SK-N-SH (cell line): ENCODE measurements at regions not wholly inside any gene's neighbourhood (a gene's known extent, or its start where the extent isn't known, plus 50 kb on each side); places are given as distances from the start of the nearest gene placed in this dataset.

Experiments used
- CTCF ChIA-PET: fragments of 300-600, 350-600 bp; formaldehyde crosslinking; extraction: SDS; loops from one replicate; lab custom pipeline; 2021; lab: Yijun Ruan, JAX
- POLR2A ChIA-PET: fragments of 350-600 bp; sonication (Branson Sonifier 250); formaldehyde crosslinking; extraction: SDS; loops from one replicate; lab custom pipeline; 2020; ENCODE audit warnings: antibody characterized with exemption, inconsistent platforms; lab: Yijun Ruan, JAX
- DNase-seq: peaks from one replicate; pipeline ENCODE4 v3.0.0; 2012
- H2AFZ ChIP-seq: fragments of 200-600 bp; sonication (generic); 2 replicates; pipeline ENCODE4 v1.8.1; 2016; ENCODE audit warnings: antibody characterized with exemption, mild to moderate bottlenecking, low read depth
- H3F3A ChIP-seq: fragments of 200-600 bp; sonication (generic); replicated peaks from 2 replicates; pipeline ENCODE3; 2016; ENCODE audit warnings: antibody characterized with exemption, mild to moderate bottlenecking; ENCODE audit not compliant: insufficient read depth
- H3K27ac ChIP-seq, 2 experiments: fragments of 200-500 bp in 1 of 2; fragments of 200-600 bp in 1 of 2; sonication (Bioruptor generic) in 1 of 2; sonication (generic), shearing (Covaris generic) in 1 of 2; 2 replicates each; pipeline versions ENCODE4 v1.5.1 to v1.6.1; 2014 to 2016; ENCODE audit warnings: low read depth in 2 of 2, inconsistent platforms in 1 of 2, low read length in 1 of 2, mild to moderate bottlenecking in 1 of 2, mixed read lengths in 1 of 2
- H3K27me3 ChIP-seq: fragments of 200-600 bp; sonication (generic), shearing (Covaris generic); 2 replicates; pipeline ENCODE4 v1.6.1; 2016; ENCODE audit warnings: mixed run types; ENCODE audit not compliant: insufficient read depth
- H3K36me3 ChIP-seq, 2 experiments: fragments of 200-500 bp in 1 of 2; fragments of 200-600 bp in 1 of 2; sonication (Bioruptor generic) in 1 of 2; sonication (generic) in 1 of 2; replicated peaks in 1 of 2; 2 replicates each; pipeline versions ENCODE3 to v1.5.1; 2014 to 2016; ENCODE audit warnings: low read length in 1 of 2, mild to moderate bottlenecking in 1 of 2; ENCODE audit not compliant: insufficient read depth in 2 of 2, control insufficient read depth in 1 of 2
- H3K4me1 ChIP-seq, 2 experiments: fragments of 200-500 bp in 1 of 2; fragments of 200-600 bp in 1 of 2; sonication (Bioruptor generic) in 1 of 2; sonication (generic), shearing (Covaris generic) in 1 of 2; 2 replicates each; pipeline versions ENCODE4 v1.5.1 to v1.6.1; 2014 to 2016; ENCODE audit warnings: low read depth in 1 of 2, low read length in 1 of 2, mixed run types in 1 of 2; ENCODE audit not compliant: insufficient read depth in 2 of 2, control insufficient read depth in 1 of 2
- H3K4me2 ChIP-seq: fragments of 200-600 bp; sonication (generic), shearing (Covaris generic); 2 replicates; pipeline ENCODE4 v1.6.1; 2017; ENCODE audit warnings: mixed run types
- H3K4me3 ChIP-seq, 2 experiments: fragments of 200-500 bp in 1 of 2; fragments of 200-600 bp in 1 of 2; sonication (Bioruptor generic) in 1 of 2; sonication (generic), shearing (Covaris generic) in 1 of 2; 2 replicates each; pipeline versions ENCODE4 v1.5.1 to v1.8.1; 2014 to 2016; ENCODE audit warnings: low read depth in 2 of 2, inconsistent platforms in 1 of 2, low read length in 1 of 2, mild to moderate bottlenecking in 1 of 2, mixed read lengths in 1 of 2, moderate library complexity in 1 of 2
- H3K79me2 ChIP-seq: fragments of 200-600 bp; sonication (generic); 2 replicates; pipeline ENCODE4 v1.8.1; 2017; ENCODE audit warnings: mild to moderate bottlenecking; ENCODE audit not compliant: insufficient read depth
- H3K9ac ChIP-seq: fragments of 200-600 bp; sonication (generic); 2 replicates; pipeline ENCODE4 v1.6.1; 2017; ENCODE audit warnings: mixed run types
- H3K9me2 ChIP-seq: fragments of 200-600 bp; sonication (generic); 2 replicates; pipeline ENCODE4 v1.6.1; 2017; ENCODE audit warnings: mixed run types
- H3K9me3 ChIP-seq: fragments of 200-600 bp; sonication (generic); 2 replicates; pipeline ENCODE4 v1.6.1; 2017; ENCODE audit warnings: mixed run types, mild to moderate bottlenecking, moderate library complexity
- H4K20me1 ChIP-seq: fragments of 200-600 bp; sonication (generic); 2 replicates; pipeline ENCODE4 v1.6.1; 2017; ENCODE audit warnings: mild to moderate bottlenecking, mixed run types; ENCODE audit not compliant: insufficient read depth
- CTCF ChIP-seq: fragments of 200-600 bp; sonication (generic); IDR thresholded peaks from 2 replicates; pipeline ENCODE4 v1.6.1; 2017; ENCODE audit warnings: antibody characterized with exemption, mild to moderate bottlenecking, moderate library complexity
- ELF1 ChIP-seq: IDR thresholded peaks from 2 replicates; pipeline ENCODE4 v1.4.0; 2012
- FOSL2 ChIP-seq: IDR thresholded peaks from 2 replicates; pipeline ENCODE4 v1.4.0; 2012; ENCODE audit warnings: low read depth, mild to moderate bottlenecking, moderate library complexity, borderline replicate concordance
- FOXJ3 ChIP-seq: sonication (generic); formaldehyde crosslinking; IDR thresholded peaks from 2 replicates; pipeline ENCODE4 v1.5.1; 2020; ENCODE audit warnings: mild to moderate bottlenecking, missing genetic modification reagents
- GABPA ChIP-seq: IDR thresholded peaks from 2 replicates; pipeline ENCODE4 v1.4.0; 2012; ENCODE audit warnings: low read depth, mild to moderate bottlenecking
- GATA2 ChIP-seq: sonication (generic); formaldehyde crosslinking; IDR thresholded peaks from 2 replicates; pipeline ENCODE4 v1.5.0; 2020; ENCODE audit warnings: mild to moderate bottlenecking, missing genetic modification reagents
- MAX ChIP-seq: IDR thresholded peaks from 2 replicates; pipeline ENCODE4 v1.4.0; 2012; ENCODE audit warnings: low read depth
- MXI1 ChIP-seq: IDR thresholded peaks from 2 replicates; pipeline ENCODE4 v1.6.1; 2012; ENCODE audit warnings: mild to moderate bottlenecking, low read depth, low read length, improper control_type of control experiment
- NFIC ChIP-seq: IDR thresholded peaks from 2 replicates; pipeline ENCODE4 v1.4.0; 2012; ENCODE audit warnings: borderline replicate concordance
- NRF1 ChIP-seq: IDR thresholded peaks from 2 replicates; pipeline ENCODE4 v1.6.1; 2012; ENCODE audit warnings: low read depth, mild to moderate bottlenecking, low read length
- RCOR1 ChIP-seq: fragments of 150-350 bp; IDR thresholded peaks from 2 replicates; pipeline ENCODE4 v1.6.1; 2017; ENCODE audit warnings: antibody characterized with exemption, low read length
- RFX5 ChIP-seq: IDR thresholded peaks from 2 replicates; pipeline ENCODE4 v1.6.1; 2012; ENCODE audit warnings: mild to moderate bottlenecking, improper control_type of control experiment, low read length
- RXRA ChIP-seq: IDR thresholded peaks from 2 replicates; pipeline ENCODE4 v1.4.0; 2012; ENCODE audit warnings: low read depth, mild to moderate bottlenecking, borderline replicate concordance
- SIN3A ChIP-seq: IDR thresholded peaks from 2 replicates; pipeline ENCODE4 v1.6.1; 2012; ENCODE audit warnings: low read depth, mild to moderate bottlenecking, low read length, moderate library complexity, borderline replicate concordance
- TAF1 ChIP-seq: IDR thresholded peaks from 2 replicates; pipeline ENCODE4 v1.6.1; 2012; ENCODE audit warnings: low read depth, mild to moderate bottlenecking, low read length, moderate library complexity, borderline replicate concordance
- TEAD4 ChIP-seq: IDR thresholded peaks from 2 replicates; pipeline ENCODE4 v1.4.0; 2012; ENCODE audit warnings: mild to moderate bottlenecking, borderline replicate concordance; ENCODE audit not compliant: insufficient read depth
- WGBS: methylation state at CpG from one replicate; pipeline ENCODE4 v1.1.6; 2017; ENCODE audit warnings: low lambda C conversion rate; 5-methylcytosine and 5-hydroxymethylcytosine counted together
- TF ChIP-seq, protein P1 (sequence below): fragments of 150-350 bp; IDR thresholded peaks from 2 replicates; pipeline ENCODE4 v1.6.1; 2017; ENCODE audit warnings: antibody characterized with exemption, low read length, low read depth, borderline replicate concordance

GRCh38 chr2:187934692-187935091 lies 357.0 kb upstream of the GULP1 start:
- Histone ChIP-seq H3K79me2 (no peaks in the 10 kb centered on the region), H3K27ac (no peak overlapping the region), H3K4me2 (no peak overlapping the region), H3K27me3 (no peaks in the 10 kb centered on the region), H3K36me3 (no peaks in the 10 kb centered on the region), H3K9me2 (no peaks in the 10 kb centered on the region), H4K20me1 (no peaks in the 10 kb centered on the region), H2AFZ (no peak overlapping the region), H3K4me3 (no peak overlapping the region), H3K9ac (no peak overlapping the region), H3F3A (no peaks in the 10 kb centered on the region), H3K4me1 (no peaks in the 10 kb centered on the region), H3K9me3 (no peaks in the 10 kb centered on the region)
- TF ChIP-seq SIN3A, result no peak
- TF ChIP-seq NFIC, result no peak
- no peak for TF ChIP-seq RFX5
- TF ChIP-seq GABPA, result no peak
- TF ChIP-seq CTCF, result no peak
- no peak for TF ChIP-seq MXI1
- TF ChIP-seq, protein P1, sequence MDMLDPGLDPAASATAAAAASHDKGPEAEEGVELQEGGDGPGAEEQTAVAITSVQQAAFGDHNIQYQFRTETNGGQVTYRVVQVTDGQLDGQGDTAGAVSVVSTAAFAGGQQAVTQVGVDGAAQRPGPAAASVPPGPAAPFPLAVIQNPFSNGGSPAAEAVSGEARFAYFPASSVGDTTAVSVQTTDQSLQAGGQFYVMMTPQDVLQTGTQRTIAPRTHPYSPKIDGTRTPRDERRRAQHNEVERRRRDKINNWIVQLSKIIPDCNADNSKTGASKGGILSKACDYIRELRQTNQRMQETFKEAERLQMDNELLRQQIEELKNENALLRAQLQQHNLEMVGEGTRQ, result no peak
- no peak for TF ChIP-seq ELF1
- no peak for TF ChIP-seq TAF1
- ChIA-PET CTCF (interaction anchor here (1.0 kb wide), 1 partner anchor 45 kb away, joined by 3 read pairs; no protein-coding TSS in a partner anchor), POLR2A (no interaction called here)
- DNase-seq, result no peak
- 84% methylated on average over 4 of the region's 4 CpGs for WGBS

DNA sequence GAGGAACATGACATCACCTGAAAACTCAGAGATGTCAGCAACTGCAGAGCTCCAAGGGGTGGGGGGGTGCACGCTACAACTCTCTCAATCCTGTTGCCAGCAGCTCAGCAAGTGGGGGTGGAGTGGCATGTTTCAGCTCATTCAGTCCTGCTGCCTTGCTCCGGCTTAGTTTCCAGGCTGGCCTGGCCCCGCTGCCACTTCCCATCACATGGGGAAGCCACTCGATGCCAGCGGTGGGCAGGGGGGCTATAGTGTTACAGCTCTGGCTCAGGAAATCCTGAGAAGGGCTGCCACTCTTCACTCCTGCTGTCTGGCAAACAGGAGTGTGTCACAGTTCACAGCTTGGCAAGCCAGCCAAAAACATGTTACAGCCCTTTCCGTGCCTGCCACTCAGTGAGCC lies 356.5 kb upstream of the GULP1 start:
- Histone ChIP-seq H3K27me3 (no peaks in the 10 kb centered on the region), H3K4me1 (no peaks in the 10 kb centered on the region), H3K79me2 (no peaks in the 10 kb centered on the region), H2AFZ (no peak overlapping the region), H3K4me3 (no peak overlapping the region), H3K9ac (no peak overlapping the region), H3K27ac (no peak overlapping the region), H3K9me3 (no peaks in the 10 kb centered on the region), H3K36me3 (no peaks in the 10 kb centered on the region), H3K9me2 (no peaks in the 10 kb centered on the region), H4K20me1 (no peaks in the 10 kb centered on the region), H3F3A (no peaks in the 10 kb centered on the region), H3K4me2 (no peak overlapping the region)
- 86% methylated on average over 1 of the region's 6 CpGs for WGBS
- CTCF ChIA-PET, result interaction anchor here (1.0 kb wide), 1 partner anchor 45 kb away, joined by 3 read pairs; no protein-coding TSS in a partner anchor
- TF ChIP-seq TEAD4, result no peak
- no peak for TF ChIP-seq NRF1
- no peak for TF ChIP-seq MAX
- TF ChIP-seq CTCF, result no peak
- no peak for TF ChIP-seq RXRA
- TF ChIP-seq FOSL2, result no peak
- TF ChIP-seq RCOR1, result no peak
- no peak for TF ChIP-seq FOXJ3 (CRISPR knock-in tag)
- no peak for TF ChIP-seq GATA2 (CRISPR knock-in tag)
- no peak for TF ChIP-seq ELF1
- POLR2A ChIA-PET, result no interaction called here
- no peak for DNase-seq
